GM13976 (cell line): ENCODE measurements at regions not wholly inside any gene's neighbourhood (a gene's known extent, or its start where the extent isn't known, plus 50 kb on each side); places are given as distances from the start of the nearest gene placed in this dataset.

Experiments used
- DNase-seq: peaks from one replicate; pipeline ENCODE4 v3.0.0; 2012; ENCODE audit warnings: low spot score
- CTCF ChIP-seq: IDR thresholded peaks from 2 replicates; pipeline ENCODE4 v1.5.1; 2012; ENCODE audit warnings: borderline replicate concordance, mild to moderate bottlenecking; ENCODE audit not compliant: insufficient read depth; ENCODE audit errors: extremely low read depth, missing control alignments, control extremely low read depth
- in situ Hi-C: fragments of 300-500 bp; cut with MboI; formaldehyde crosslinking; loops from one replicate; pipeline ENCODE4 v1.12.0; 2022; ENCODE audit warnings: low sequenced_read_pairs, mixed read lengths, inconsistent platforms; ENCODE audit not compliant: unreplicated experiment

GRCh38 chr16:65212791-65213190 is 90.9 kb upstream of the CDH11 start:
- DNase-seq, result no peak
- TF ChIP-seq CTCF, result no peak
- in situ Hi-C loops, result no loop called here

GRCh38 chr16:65212240-65212639 is 90.4 kb upstream of the CDH11 start:
- no peak for TF ChIP-seq CTCF
- in situ Hi-C loops, result no loop called here
- no peak for DNase-seq

- no peak for DNase-seq
- in situ Hi-C loops, result no loop called here
- TF ChIP-seq CTCF, result no peak
These were observed 80.6 kb upstream of the CDH11 start for GRCh38 chr16:65202461-65202860.

- in situ Hi-C loops, result no loop called here
- no peak for DNase-seq
- TF ChIP-seq CTCF, result no peak
These were observed 79.6 kb upstream of the CDH11 start for GRCh38 chr16:65201511-65201910.

GRCh38 chr16:65200857-65201256 is 79.0 kb upstream of the CDH11 start:
- DNase-seq, result no peak
- no peak for TF ChIP-seq CTCF
- in situ Hi-C loops, result no loop called here

GRCh38 chr16:65200156-65200773 is 78.4 kb upstream of the CDH11 start:
- TF ChIP-seq CTCF, result no peak
- no peak for DNase-seq
- in situ Hi-C loops, result no loop called here
